Gastrocnemius medialis (tissue), 4 donors: ENCODE measurements at regions not wholly inside any gene's neighbourhood (a gene's known extent, or its start where the extent isn't known, plus 50 kb on each side); places are given as distances from the start of the nearest gene placed in this dataset.

Experiments
- CTCF ChIP-seq, 5 experiments: fragments of 450-650 bp in 3 of 5; fragments of 200-600 bp in 2 of 5; sonication (generic) in 2 of 5; IDR thresholded peaks in 4 of 5; conservative IDR thresholded peaks in 1 of 5; 1 replicate in 4 of 5; 2 replicates in 1 of 5; pipeline ENCODE4 v1.5.1; 2016 to 2019; ENCODE audit warnings: antibody characterized with exemption in 5 of 5, mild to moderate bottlenecking in 3 of 5, moderate library complexity in 3 of 5
- POLR2A ChIP-seq, 2 donors: fragments of 450-650 bp; IDR thresholded peaks; one replicate each; pipeline ENCODE4 v1.6.1; 2017; ENCODE audit warnings: antibody characterized with exemption in 2 of 2, mild to moderate bottlenecking in 2 of 2, moderate library complexity in 2 of 2

GRCh38 chr15:35184646-35185045 lies 99.6 kb upstream of the NANOGP8 start:
- TF ChIP-seq CTCF (IDR thresholded peaks at IDR 0.05 in 4 of 5, conservative IDR thresholded peaks at IDR 0.05 in 1 of 5) = no peak
- TF ChIP-seq POLR2A (IDR thresholded peaks at IDR 0.05) = no peak
